ENCODE measurements at regions not wholly inside any gene's neighbourhood (a gene's known extent, or its start where the extent isn't known, plus 50 kb on each side); places are given as distances from the start of the nearest gene placed in this dataset.

GRCh38 chr2:2876331-2877221, 501.0 kb downstream of the EIPR1 start:
- H2AFZ ChIP-seq (ENCODE audit: low read length): no peak overlapping the region
- H3F3A ChIP-seq (ENCODE audit: insufficient read depth, low read length): no peaks in the 10 kb centered on the region
- no peak overlapping the region for H3K4me2 ChIP-seq (ENCODE audit: low read length)
- H4K20me1 ChIP-seq (ENCODE audit: insufficient read depth, low read length): no peaks in the 10 kb centered on the region
- H3K9me3 ChIP-seq (ENCODE audit: low read length): no peaks in the 10 kb centered on the region
- no peak overlapping the region for H3K9ac ChIP-seq (ENCODE audit: low read length)
- no peaks in the 10 kb centered on the region for H3K9me2 ChIP-seq (ENCODE audit: low read depth, low read length)
- H3K4me1 ChIP-seq (ENCODE audit: insufficient read depth, low read length, severe bottlenecking): no peaks in the 10 kb centered on the region
- H3K4me3 ChIP-seq (ENCODE audit: low read depth, low read length, poor library complexity, severe bottlenecking): no peak overlapping the region
- no peak for TF ChIP-seq CTCF (IDR thresholded peaks at IDR 0.05; ENCODE audit: low read length)
- TF ChIP-seq EZH2 (IDR thresholded peaks at IDR 0.05; ENCODE audit: borderline replicate concordance, low read length): no peak
- no peaks in the 10 kb centered on the region for H3K36me3 ChIP-seq (ENCODE audit: insufficient read depth, low read length)
- no peaks in the 10 kb centered on the region for H3K79me2 ChIP-seq (ENCODE audit: insufficient read depth, low read length)
- no peak overlapping the region for H3K27ac ChIP-seq (ENCODE audit: low read depth, low read length, poor library complexity, severe bottlenecking)
- H3K27me3 ChIP-seq (ENCODE audit: insufficient read depth, low read length): peaks cover 4% of the 10 kb centered on the region; the same call in 1 of the 2 replicates

GRCh38 chr2:2875831-2876230, 501.8 kb downstream of the EIPR1 start:
- Histone ChIP-seq H3K4me2 (ENCODE audit: low read length) (no peak overlapping the region), H3K9me2 (ENCODE audit: low read depth, low read length) (no peaks in the 10 kb centered on the region), H3K9me3 (ENCODE audit: low read length) (no peaks in the 10 kb centered on the region), H3F3A (ENCODE audit: insufficient read depth, low read length) (no peaks in the 10 kb centered on the region), H3K4me3 (ENCODE audit: low read depth, low read length, poor library complexity, severe bottlenecking) (no peak overlapping the region), H2AFZ (ENCODE audit: low read length) (no peak overlapping the region), H3K27me3 (ENCODE audit: insufficient read depth, low read length) (peaks cover 4% of the 10 kb centered on the region; the same call in 1 of the 2 replicates), H3K27ac (ENCODE audit: low read depth, low read length, poor library complexity, severe bottlenecking) (no peak overlapping the region), H3K4me1 (ENCODE audit: insufficient read depth, low read length, severe bottlenecking) (no peaks in the 10 kb centered on the region), H3K36me3 (ENCODE audit: insufficient read depth, low read length) (no peaks in the 10 kb centered on the region), H3K9ac (ENCODE audit: low read length) (no peak overlapping the region), H3K79me2 (ENCODE audit: insufficient read depth, low read length) (no peaks in the 10 kb centered on the region), H4K20me1 (ENCODE audit: insufficient read depth, low read length) (no peaks in the 10 kb centered on the region)
- TF ChIP-seq CTCF (IDR thresholded peaks at IDR 0.05; ENCODE audit: low read length): no peak
- TF ChIP-seq EZH2 (IDR thresholded peaks at IDR 0.05; ENCODE audit: borderline replicate concordance, low read length): no peak

- H3K4me2 ChIP-seq (ENCODE audit: low read length): no peak overlapping the region
- no peaks in the 10 kb centered on the region for H3K79me2 ChIP-seq (ENCODE audit: insufficient read depth, low read length)
- H4K20me1 ChIP-seq (ENCODE audit: insufficient read depth, low read length): no peaks in the 10 kb centered on the region
- no peaks in the 10 kb centered on the region for H3K4me1 ChIP-seq (ENCODE audit: insufficient read depth, low read length, severe bottlenecking)
- H3K36me3 ChIP-seq (ENCODE audit: insufficient read depth, low read length): no peaks in the 10 kb centered on the region
- TF ChIP-seq EZH2 (IDR thresholded peaks at IDR 0.05; ENCODE audit: borderline replicate concordance, low read length): no peak
- TF ChIP-seq CTCF (IDR thresholded peaks at IDR 0.05; ENCODE audit: low read length): no peak
- no peak overlapping the region for H3K4me3 ChIP-seq (ENCODE audit: low read depth, low read length, poor library complexity, severe bottlenecking)
- H3K27me3 ChIP-seq (ENCODE audit: insufficient read depth, low read length): peaks cover 4% of the 10 kb centered on the region; the same call in 1 of the 2 replicates
- H3F3A ChIP-seq (ENCODE audit: insufficient read depth, low read length): no peaks in the 10 kb centered on the region
- no peak overlapping the region for H3K9ac ChIP-seq (ENCODE audit: low read length)
- H3K9me2 ChIP-seq (ENCODE audit: low read depth, low read length): no peaks in the 10 kb centered on the region
- no peak overlapping the region for H3K27ac ChIP-seq (ENCODE audit: low read depth, low read length, poor library complexity, severe bottlenecking)
- H2AFZ ChIP-seq (ENCODE audit: low read length): no peak overlapping the region
- no peaks in the 10 kb centered on the region for H3K9me3 ChIP-seq (ENCODE audit: low read length)
These were observed 502.3 kb downstream of the EIPR1 start for GRCh38 chr2:2875296-2875695.
